GM23248 (cell line): ENCODE measurements at regions not wholly inside any gene's neighbourhood (a gene's known extent, or its start where the extent isn't known, plus 50 kb on each side); places are given as distances from the start of the nearest gene placed in this dataset.

Source experiments
- DNase-seq: peaks from one replicate; pipeline ENCODE4 v3.0.0-alpha.2; 2015
- H2AFZ ChIP-seq: fragments of 200-600 bp; sonication (generic); 2 replicates; pipeline ENCODE4 v1.6.1; 2016; ENCODE audit warnings: antibody characterized with exemption
- H3F3A ChIP-seq: fragments of 200-600 bp; sonication (generic); 2 replicates; pipeline ENCODE4 v1.6.1; 2016; ENCODE audit warnings: mild to moderate bottlenecking, antibody characterized with exemption, mixed run types; ENCODE audit not compliant: insufficient read depth
- H3K27ac ChIP-seq: fragments of 200-600 bp; sonication (generic); 2 replicates; pipeline ENCODE4 v1.5.1; 2016; ENCODE audit warnings: mild to moderate bottlenecking
- H3K27me3 ChIP-seq: fragments of 200-600 bp; sonication (generic); replicated peaks from 2 replicates; pipeline ENCODE4 v1.6.1; 2016; ENCODE audit warnings: mild to moderate bottlenecking; ENCODE audit not compliant: insufficient read depth
- H3K36me3 ChIP-seq: fragments of 200-600 bp; sonication (generic); 2 replicates; pipeline ENCODE4 v1.6.1; 2016; ENCODE audit warnings: low read depth, mild to moderate bottlenecking
- H3K4me1 ChIP-seq: fragments of 200-600 bp; sonication (generic); 2 replicates; pipeline ENCODE4 v1.6.1; 2016; ENCODE audit warnings: mild to moderate bottlenecking; ENCODE audit not compliant: insufficient read depth
- H3K4me2 ChIP-seq: fragments of 200-600 bp; sonication (generic); one replicate; pipeline ENCODE4 v1.6.1; 2016; ENCODE audit warnings: mild to moderate bottlenecking; ENCODE audit not compliant: unreplicated experiment
- H3K4me3 ChIP-seq: fragments of 200-600 bp; sonication (generic); 2 replicates; pipeline ENCODE4 v1.5.1; 2016; ENCODE audit warnings: mild to moderate bottlenecking
- H3K79me2 ChIP-seq: fragments of 200-600 bp; sonication (generic); 2 replicates; pipeline ENCODE4 v1.6.1; 2016; ENCODE audit warnings: mild to moderate bottlenecking; ENCODE audit not compliant: insufficient read depth
- H3K9ac ChIP-seq: fragments of 200-600 bp; sonication (generic); 2 replicates; pipeline ENCODE4 v1.6.1; 2016; ENCODE audit warnings: mild to moderate bottlenecking
- H3K9me2 ChIP-seq: fragments of 200-600 bp; sonication (generic); 2 replicates; pipeline ENCODE4 v1.6.1; 2016; ENCODE audit warnings: mixed run types, mild to moderate bottlenecking, moderate library complexity; ENCODE audit not compliant: insufficient read depth
- H3K9me3 ChIP-seq: fragments of 200-600 bp; sonication (generic); one replicate; pipeline ENCODE4 v1.6.1; 2017; ENCODE audit warnings: low read depth
- H4K20me1 ChIP-seq: fragments of 200-600 bp; sonication (generic); 2 replicates; pipeline ENCODE4 v1.6.0; 2016; ENCODE audit not compliant: insufficient read depth
- EZH2 ChIP-seq: fragments of 200-600 bp; sonication (generic); IDR thresholded peaks from 2 replicates; pipeline ENCODE4 v1.6.1; 2018; ENCODE audit warnings: antibody characterized with exemption, mild to moderate bottlenecking; ENCODE audit not compliant: insufficient read depth, poor library complexity, severe bottlenecking
- EZH2phosphoT487 ChIP-seq: fragments of 200-600 bp; sonication (generic); IDR thresholded peaks from 2 replicates; pipeline ENCODE4 v1.6.1; 2018; ENCODE audit warnings: antibody characterized with exemption, moderate library complexity, mild to moderate bottlenecking, low read depth; ENCODE audit not compliant: insufficient read depth
- WGBS, 2 experiments: methylation state at CpG; one replicate each; pipeline ENCODE4 v1.1.6; 2015 to 2017; ENCODE audit warnings: low lambda C conversion rate in 2 of 2, low coverage in 1 of 2; ENCODE audit errors: missing lambda C conversion rate in 2 of 2; 5-methylcytosine and 5-hydroxymethylcytosine counted together
- in situ Hi-C: fragments of 300-500 bp; cut with MboI; formaldehyde crosslinking; loops from 2 replicates; pipeline ENCODE4 v1.15.0; 2020

GRCh38 chr14:40464531-40464930 is 1032.3 kb upstream of the FBXO33 start:
- Histone ChIP-seq H3K27ac (no peak overlapping the region), H3K9me2 (no peaks in the 10 kb centered on the region), H3K4me2 (no peak overlapping the region), H3K4me3 (no peak overlapping the region), H3K36me3 (no peaks in the 10 kb centered on the region), H3K9ac (no peak overlapping the region), H4K20me1 (no peaks in the 10 kb centered on the region), H3K79me2 (no peaks in the 10 kb centered on the region), H2AFZ (no peak overlapping the region), H3F3A (no peaks in the 10 kb centered on the region), H3K27me3 (no peaks in the 10 kb centered on the region), H3K4me1 (no peaks in the 10 kb centered on the region), H3K9me3 (no peaks in the 10 kb centered on the region)
- WGBS, 2 experiments = 83 to 84% methylated on average over 2 of the region's 2 CpGs
- no peak for DNase-seq
- no peak for TF ChIP-seq EZH2phosphoT487
- in situ Hi-C loops = no loop called here

DNA sequence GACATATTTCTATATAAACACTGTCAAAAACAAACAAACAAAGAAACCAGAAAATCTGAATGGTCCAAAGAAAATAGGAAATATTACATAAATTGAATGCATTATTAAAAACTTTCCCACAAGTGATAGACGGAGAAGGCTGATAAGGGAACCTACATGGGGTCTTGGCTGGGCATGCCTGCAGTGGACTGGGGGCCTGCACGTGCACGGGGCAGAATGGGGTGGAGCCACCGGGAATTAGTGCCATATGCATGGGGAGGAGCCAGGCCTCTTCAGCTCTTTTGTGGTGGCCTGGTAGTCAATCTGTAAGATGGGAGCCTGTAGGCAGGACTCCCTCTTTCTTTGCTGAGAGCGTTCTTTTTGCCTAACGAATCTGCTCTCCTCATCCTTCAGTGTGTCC is 1031.7 kb upstream of the FBXO33 start:
- no peak overlapping the region for H3K4me2 ChIP-seq
- H3K4me1 ChIP-seq = no peaks in the 10 kb centered on the region
- in situ Hi-C loops = no loop called here
- no peaks in the 10 kb centered on the region for H3F3A ChIP-seq
- no peak overlapping the region for H2AFZ ChIP-seq
- no peaks in the 10 kb centered on the region for H3K79me2 ChIP-seq
- no peaks in the 10 kb centered on the region for H3K9me3 ChIP-seq
- WGBS, 2 experiments = 14 to 16% methylated on average over 6 of the region's 6 CpGs
- no peaks in the 10 kb centered on the region for H3K9me2 ChIP-seq
- H3K27me3 ChIP-seq = no peaks in the 10 kb centered on the region
- TF ChIP-seq EZH2phosphoT487 (no peak), EZH2 (no peak)
- H3K4me3 ChIP-seq = no peak overlapping the region
- H3K9ac ChIP-seq = no peak overlapping the region
- DNase-seq = no peak
- no peaks in the 10 kb centered on the region for H4K20me1 ChIP-seq
- H3K27ac ChIP-seq = no peak overlapping the region
- no peaks in the 10 kb centered on the region for H3K36me3 ChIP-seq

DNA sequence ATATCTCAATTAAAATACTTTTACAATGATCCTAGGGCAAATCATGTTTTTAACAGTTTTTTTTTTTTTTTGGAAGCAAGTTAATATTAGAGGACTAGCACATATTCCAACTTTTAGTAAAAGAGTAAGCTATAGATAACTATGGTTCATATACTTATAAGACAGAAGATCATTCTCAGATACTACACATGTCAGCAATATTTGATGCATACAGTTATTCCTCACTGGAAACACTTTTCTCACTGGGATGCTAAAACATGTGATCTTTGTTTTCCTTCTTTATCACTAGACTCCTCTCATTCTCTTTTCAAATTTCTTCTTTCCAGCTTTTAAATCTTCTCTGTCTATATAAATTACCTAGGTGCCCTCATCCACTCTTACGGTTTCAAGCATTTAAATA is 1020.4 kb upstream of the FBXO33 start:
- Histone ChIP-seq H3K36me3 (no peaks in the 10 kb centered on the region), H3K27ac (no peak overlapping the region), H2AFZ (no peak overlapping the region), H3K4me1 (no peaks in the 10 kb centered on the region), H3K9ac (no peak overlapping the region), H4K20me1 (no peaks in the 10 kb centered on the region), H3K79me2 (no peaks in the 10 kb centered on the region), H3K27me3 (no peaks in the 10 kb centered on the region), H3K9me2 (no peaks in the 10 kb centered on the region), H3F3A (no peaks in the 10 kb centered on the region), H3K4me3 (no peak overlapping the region), H3K9me3 (peaks cover 4% of the 10 kb centered on the region), H3K4me2 (no peak overlapping the region)
- TF ChIP-seq EZH2phosphoT487 = no peak
- TF ChIP-seq EZH2 = no peak
- DNase-seq = no peak
- WGBS, 2 experiments = 28 to 47% methylated on average over 1 of the region's 1 CpG
- in situ Hi-C loops = no loop called here

GRCh38 chr14:40447017-40447416 is 1014.8 kb upstream of the FBXO33 start:
- Histone ChIP-seq H3F3A (no peaks in the 10 kb centered on the region), H3K79me2 (no peaks in the 10 kb centered on the region), H4K20me1 (no peaks in the 10 kb centered on the region), H2AFZ (no peak overlapping the region), H3K27me3 (no peaks in the 10 kb centered on the region), H3K36me3 (no peaks in the 10 kb centered on the region), H3K4me3 (no peak overlapping the region), H3K27ac (no peak overlapping the region), H3K9ac (no peak overlapping the region), H3K4me2 (no peak overlapping the region), H3K9me2 (no peaks in the 10 kb centered on the region), H3K9me3 (peaks cover 2% of the 10 kb centered on the region), H3K4me1 (no peaks in the 10 kb centered on the region)
- in situ Hi-C loops = no loop called here
- DNase-seq = no peak
- TF ChIP-seq EZH2 (no peak), EZH2phosphoT487 (no peak)
- WGBS, 2 experiments = 10 to 27% methylated on average over 3 of the region's 3 CpGs

GRCh38 chr14:40445020-40445419 is 1012.8 kb upstream of the FBXO33 start:
- no peak for DNase-seq
- H3K9ac ChIP-seq = no peak overlapping the region
- no peak overlapping the region for H3K27ac ChIP-seq
- no peaks in the 10 kb centered on the region for H4K20me1 ChIP-seq
- no peak overlapping the region for H3K4me2 ChIP-seq
- H3K79me2 ChIP-seq = no peaks in the 10 kb centered on the region
- H3K9me3 ChIP-seq = no peaks in the 10 kb centered on the region
- H3K9me2 ChIP-seq = no peaks in the 10 kb centered on the region
- no peaks in the 10 kb centered on the region for H3K4me1 ChIP-seq
- 26 to 34% methylated on average over 5 of the region's 5 CpGs for WGBS, 2 experiments
- H3K4me3 ChIP-seq = no peak overlapping the region
- H3K36me3 ChIP-seq = no peaks in the 10 kb centered on the region
- in situ Hi-C loops = no loop called here
- H2AFZ ChIP-seq = no peak overlapping the region
- H3F3A ChIP-seq = no peaks in the 10 kb centered on the region
- H3K27me3 ChIP-seq = no peaks in the 10 kb centered on the region
- TF ChIP-seq EZH2 (no peak), EZH2phosphoT487 (no peak)
